ENCODE measurements at regions not wholly inside any gene's neighbourhood (a gene's known extent, or its start where the extent isn't known, plus 50 kb on each side); places are given as distances from the start of the nearest gene placed in this dataset.

GRCh38 chr5:164139423-164139822 is 634.0 kb downstream of the MAT2B start:
- TF ChIP-seq POLR2A (IDR thresholded peaks at IDR 0.05; ENCODE audit: low read length) (no peak), GATA1 (IDR thresholded peaks at IDR 0.05; ENCODE audit: low read depth, low read length) (no peak)
